ENCODE measurements at regions not wholly inside any gene's neighbourhood (a gene's known extent, or its start where the extent isn't known, plus 50 kb on each side); places are given as distances from the start of the nearest gene placed in this dataset.

- no peaks in the 10 kb centered on the region for H3K36me3 ChIP-seq
- DNase-seq (no peak), ATAC-seq (no peak)
- no peaks in the 10 kb centered on the region for H3K27me3 ChIP-seq
- 44 to 86% (median 65%) methylated on average over 2 of the region's 2 CpGs for WGBS, 4 donors
- no peaks in the 10 kb centered on the region for H3K9me3 ChIP-seq
- H3K4me1 ChIP-seq: no peaks in the 10 kb centered on the region
- intact Hi-C loops (cut with DNase I): no loop called here
- H3K27ac ChIP-seq: no peak overlapping the region
- TF ChIP-seq CTCF (IDR thresholded peaks at IDR 0.05) (no peak), POLR2A (IDR thresholded peaks at IDR 0.05) (no peak)
- no peak overlapping the region for H3K4me3 ChIP-seq
Measured at GRCh38 chr2:14480120-14480519, 152.4 kb upstream of the LRATD1 start.

- ATAC-seq: no peak
- Histone ChIP-seq H3K27ac (no peak overlapping the region), H3K36me3 (no peaks in the 10 kb centered on the region), H3K4me3 (no peak overlapping the region), H3K9me3 (no peaks in the 10 kb centered on the region), H3K4me1 (no peaks in the 10 kb centered on the region), H3K27me3 (no peaks in the 10 kb centered on the region)
- 79 to 89% (median 84%) methylated on average over 1 of the region's 1 CpG for WGBS, 4 donors
- DNase-seq: no peak
- intact Hi-C loops (cut with DNase I): no loop called here
- no peak for TF ChIP-seq CTCF (IDR thresholded peaks at IDR 0.05)
- no peak for TF ChIP-seq POLR2A (IDR thresholded peaks at IDR 0.05)
Measured at GRCh38 chr2:14480906-14481305, 151.6 kb upstream of the LRATD1 start.

- no peak for ATAC-seq
- TF ChIP-seq POLR2A (IDR thresholded peaks at IDR 0.05): no peak
- no peak for TF ChIP-seq CTCF (IDR thresholded peaks at IDR 0.05)
Measured at GRCh38 chr2:14492920-14493503, 139.5 kb upstream of the LRATD1 start.

GRCh38 chr2:14494759-14495158 lies 137.8 kb upstream of the LRATD1 start:
- no peak overlapping the region for H3K4me3 ChIP-seq
- no peaks in the 10 kb centered on the region for H3K4me1 ChIP-seq
- no peak for DNase-seq
- no peak for ATAC-seq
- intact Hi-C loops (cut with DNase I): no loop called here
- no peak overlapping the region for H3K27ac ChIP-seq
- H3K27me3 ChIP-seq: no peaks in the 10 kb centered on the region
- WGBS, 4 donors: 52 to 75% (median 59%) methylated on average over 1 of the region's 1 CpG
- H3K9me3 ChIP-seq: no peaks in the 10 kb centered on the region
- TF ChIP-seq CTCF (IDR thresholded peaks at IDR 0.05) (no peak), POLR2A (IDR thresholded peaks at IDR 0.05) (no peak)
- H3K36me3 ChIP-seq: no peaks in the 10 kb centered on the region

More at GRCh38 chr2:14492920-14493503, 139.5 kb upstream of the LRATD1 start:
- H3K27me3 ChIP-seq: no peaks in the 10 kb centered on the region
- H3K4me3 ChIP-seq: no peak overlapping the region
- intact Hi-C loops (cut with DNase I): no loop called here
- DNase-seq: no peak
- no peaks in the 10 kb centered on the region for H3K4me1 ChIP-seq
- H3K27ac ChIP-seq: no peak overlapping the region
- no peaks in the 10 kb centered on the region for H3K36me3 ChIP-seq
- H3K9me3 ChIP-seq: no peaks in the 10 kb centered on the region
- WGBS, 4 donors: 62 to 81% (median 73%) methylated on average over 3 of the region's 3 CpGs

Measured in heart left ventricle (tissue), 16 donors.